SH-SY5Y (cell line): ENCODE measurements at regions not wholly inside any gene's neighbourhood (a gene's known extent, or its start where the extent isn't known, plus 50 kb on each side); places are given as distances from the start of the nearest gene placed in this dataset.

Experiments used
- GATA2 ChIP-seq: IDR thresholded peaks from 2 replicates; pipeline ENCODE4 v1.6.1; 2011; ENCODE audit warnings: mild to moderate bottlenecking, low read depth, low read length
- GATA3 ChIP-seq: IDR thresholded peaks from 2 replicates; pipeline ENCODE4 v1.6.1; 2011; ENCODE audit warnings: low read depth, mild to moderate bottlenecking, low read length, moderate library complexity

DNA sequence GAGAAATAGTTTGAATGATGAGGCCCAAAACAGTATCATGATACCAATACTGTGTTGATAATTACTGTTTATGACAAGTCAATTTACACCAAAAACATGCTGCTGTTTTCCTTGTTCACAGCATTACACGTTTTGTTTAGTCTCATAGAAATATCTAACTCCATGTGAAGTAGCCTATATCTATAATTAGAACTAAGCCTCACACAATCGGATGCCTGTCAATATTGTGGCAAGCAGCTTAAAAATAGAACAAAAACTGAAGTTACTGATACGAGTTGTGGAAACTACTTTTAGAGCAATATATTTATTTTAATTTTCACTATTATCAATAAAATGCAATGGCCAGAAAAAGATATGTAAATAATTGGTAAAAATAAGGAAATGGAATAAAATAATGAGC is 470.8 kb downstream of the ZEB2 start:
- TF ChIP-seq GATA3, result no peak
- no peak for TF ChIP-seq GATA2
